ENCODE measurements at regions not wholly inside any gene's neighbourhood (a gene's known extent, or its start where the extent isn't known, plus 50 kb on each side); places are given as distances from the start of the nearest gene placed in this dataset.

- in situ Hi-C loops (cut with MboI; ENCODE audit: low pct_ligation_motif_present in 1 of 4, low pct_unique_long_range_greater_than_20kb in 1 of 4, low sequenced_read_pairs in 3 of 4): no loop called here
- no peak for DNase-seq
- H3K4me1 ChIP-seq: no peaks in the 10 kb centered on the region
- H3K36me3 ChIP-seq: no peaks in the 10 kb centered on the region
- no peak overlapping the region for H3K4me3 ChIP-seq
- no peak overlapping the region for H3K27ac ChIP-seq
- H3K9me3 ChIP-seq: peaks cover 0 to 5% of the 10 kb centered on the region in 2 donors
- H3K27me3 ChIP-seq: no peaks in the 10 kb centered on the region
- 84 to 86% methylated on average over 9 to 10 of the region's 10 CpGs for WGBS, 2 donors (ENCODE audit: low coverage in 1 of 2)
- TF ChIP-seq CTCF (IDR thresholded peaks at IDR 0.05) (no peak), EP300 (IDR thresholded peaks at IDR 0.05; ENCODE audit: low read depth) (no peak), POLR2A (IDR thresholded peaks at IDR 0.05) (no peak), POLR2AphosphoS5 (IDR thresholded peaks at IDR 0.05) (no peak)
- intact Hi-C loops (cut with DNase I; ENCODE audit: low total_unique reads): no loop called here
Observed at GRCh38 chr14:85234156-85235025, 295.6 kb upstream of the FLRT2 start.

GRCh38 chr14:85235868-85236267, 294.1 kb upstream of the FLRT2 start:
- Histone ChIP-seq H3K27ac (no peak overlapping the region), H3K9me3 (peaks cover 0 to 4% of the 10 kb centered on the region in 2 donors), H3K36me3 (no peaks in the 10 kb centered on the region), H3K4me3 (no peak overlapping the region), H3K27me3 (no peaks in the 10 kb centered on the region), H3K4me1 (peaks cover 0 to 1% (median 0%) of the 10 kb centered on the region in 4 donors)
- DNase-seq: no peak
- TF ChIP-seq CTCF (IDR thresholded peaks at IDR 0.05): no peak
- no peak for TF ChIP-seq POLR2AphosphoS5 (IDR thresholded peaks at IDR 0.05)
- no peak for TF ChIP-seq POLR2A (IDR thresholded peaks at IDR 0.05)
- no peak for TF ChIP-seq EP300 (IDR thresholded peaks at IDR 0.05; ENCODE audit: low read depth)
- intact Hi-C loops (cut with DNase I; ENCODE audit: low total_unique reads) (no loop called here), in situ Hi-C loops (cut with MboI; ENCODE audit: low pct_ligation_motif_present in 1 of 4, low pct_unique_long_range_greater_than_20kb in 1 of 4, low sequenced_read_pairs in 3 of 4) (no loop called here)
- WGBS, 2 donors (ENCODE audit: low coverage in 1 of 2): 45 to 47% methylated on average over 3 of the region's 3 CpGs

- intact Hi-C loops (cut with DNase I; ENCODE audit: low total_unique reads) (no loop called here), in situ Hi-C loops (cut with MboI; ENCODE audit: low pct_ligation_motif_present in 1 of 4, low pct_unique_long_range_greater_than_20kb in 1 of 4, low sequenced_read_pairs in 3 of 4) (no loop called here)
- WGBS, 2 donors (ENCODE audit: low coverage in 1 of 2): 53% methylated on average over 1 of the region's 1 CpG; no CpG with 5 or more reads in 1 of the 2 donors
- Histone ChIP-seq H3K27me3 (no peaks in the 10 kb centered on the region), H3K27ac (no peak overlapping the region), H3K9me3 (no peaks in the 10 kb centered on the region), H3K36me3 (no peaks in the 10 kb centered on the region), H3K4me3 (no peak overlapping the region), H3K4me1 (peaks cover 0 to 5% (median 0%) of the 10 kb centered on the region in 4 donors)
- TF ChIP-seq POLR2AphosphoS5 (IDR thresholded peaks at IDR 0.05) (no peak), EP300 (IDR thresholded peaks at IDR 0.05; ENCODE audit: low read depth) (no peak), POLR2A (IDR thresholded peaks at IDR 0.05) (no peak), CTCF (IDR thresholded peaks at IDR 0.05) (no peak)
- no peak for DNase-seq
Observed at GRCh38 chr14:85236296-85236695, 293.6 kb upstream of the FLRT2 start.

- no peak overlapping the region for H3K4me3 ChIP-seq
- WGBS, 2 donors (ENCODE audit: low coverage in 1 of 2): 83 to 100% methylated on average over 1 of the region's 1 CpG
- TF ChIP-seq EP300 (IDR thresholded peaks at IDR 0.05; ENCODE audit: low read depth) (no peak), CTCF (IDR thresholded peaks at IDR 0.05) (no peak), POLR2A (IDR thresholded peaks at IDR 0.05) (no peak), POLR2AphosphoS5 (IDR thresholded peaks at IDR 0.05) (no peak)
- no peaks in the 10 kb centered on the region for H3K36me3 ChIP-seq
- intact Hi-C loops (cut with DNase I; ENCODE audit: low total_unique reads): no loop called here
- DNase-seq: no peak
- H3K4me1 ChIP-seq: peaks cover 0 to 9% (median 0%) of the 10 kb centered on the region in 4 donors
- H3K27me3 ChIP-seq: no peaks in the 10 kb centered on the region
- H3K27ac ChIP-seq: no peak overlapping the region
- in situ Hi-C loops (cut with MboI; ENCODE audit: low pct_ligation_motif_present in 1 of 4, low pct_unique_long_range_greater_than_20kb in 1 of 4, low sequenced_read_pairs in 3 of 4): no loop called here
- H3K9me3 ChIP-seq: no peaks in the 10 kb centered on the region
Observed at GRCh38 chr14:85239791-85240190, 290.2 kb upstream of the FLRT2 start.

Data from transverse colon (tissue), 4 donors.